Hepatocyte (in vitro differentiated cells): ENCODE measurements at regions not wholly inside any gene's neighbourhood (a gene's known extent, or its start where the extent isn't known, plus 50 kb on each side); places are given as distances from the start of the nearest gene placed in this dataset.

Experiments
- DNase-seq: peaks from one replicate; pipeline ENCODE4 v3.0.0-alpha.2; 2016; ENCODE audit warnings: low spot score
- H2AFZ ChIP-seq: fragments of 200-600 bp; sonication (generic); 2 replicates; pipeline ENCODE4 v1.6.0; 2016; ENCODE audit warnings: antibody characterized with exemption, mild to moderate bottlenecking
- H3K27ac ChIP-seq: fragments of 200-600 bp; sonication (generic); 2 replicates; pipeline ENCODE4 v1.5.1; 2016; ENCODE audit warnings: mild to moderate bottlenecking
- H3K27me3 ChIP-seq: fragments of 200-600 bp; sonication (generic); 2 replicates; pipeline ENCODE4 v1.6.1; 2016
- H3K36me3 ChIP-seq: fragments of 200-600 bp; sonication (generic); replicated peaks from 2 replicates; pipeline ENCODE4 v1.5.1; 2016; ENCODE audit warnings: low read depth; ENCODE audit not compliant: insufficient read depth
- H3K4me1 ChIP-seq: fragments of 200-600 bp; sonication (generic); 2 replicates; pipeline ENCODE4 v1.5.1; 2016; ENCODE audit warnings: mild to moderate bottlenecking, moderate library complexity; ENCODE audit not compliant: insufficient read depth
- H3K4me2 ChIP-seq: fragments of 200-600 bp; sonication (generic); 2 replicates; pipeline ENCODE4 v1.6.0; 2016
- H3K4me3 ChIP-seq: fragments of 200-600 bp; sonication (generic); 2 replicates; pipeline ENCODE4 v1.5.1; 2016; ENCODE audit warnings: mild to moderate bottlenecking
- H3K79me2 ChIP-seq: fragments of 200-600 bp; sonication (generic); 2 replicates; pipeline ENCODE4 v1.6.0; 2017; ENCODE audit warnings: mild to moderate bottlenecking
- H3K9me2 ChIP-seq: fragments of 200-600 bp; sonication (generic); replicated peaks from 2 replicates; pipeline ENCODE4 v1.6.0; 2017; ENCODE audit warnings: mild to moderate bottlenecking; ENCODE audit not compliant: insufficient read depth
- H3K9me3 ChIP-seq: fragments of 200-600 bp; sonication (generic); 2 replicates; pipeline ENCODE4 v1.5.1; 2016; ENCODE audit warnings: low read depth, mild to moderate bottlenecking
- H4K20me1 ChIP-seq: fragments of 200-600 bp; sonication (generic); 2 replicates; pipeline ENCODE4 v1.6.0; 2016; ENCODE audit warnings: mild to moderate bottlenecking; ENCODE audit not compliant: insufficient read depth, poor library complexity, severe bottlenecking
- EZH2 ChIP-seq: fragments of 200-600 bp; sonication (generic); IDR thresholded peaks from 2 replicates; pipeline ENCODE4 v1.6.1; 2016; ENCODE audit warnings: antibody characterized with exemption, mild to moderate bottlenecking, borderline replicate concordance
- EZH2phosphoT487 ChIP-seq: fragments of 200-600 bp; sonication (generic); IDR thresholded peaks from one replicate; pipeline ENCODE4 v1.6.1; 2018; ENCODE audit warnings: antibody characterized with exemption, mild to moderate bottlenecking, low read depth, moderate library complexity; ENCODE audit not compliant: unreplicated experiment, severe bottlenecking
- WGBS: methylation state at CpG from one replicate; pipeline ENCODE4 v1.1.6; 2016; ENCODE audit warnings: low lambda C conversion rate; ENCODE audit errors: missing lambda C conversion rate; 5-methylcytosine and 5-hydroxymethylcytosine counted together
- TF ChIP-seq, protein P1 (sequence below): fragments of 200-600 bp; sonication (generic); IDR thresholded peaks from 2 replicates; pipeline ENCODE4 v1.5.1; 2016; ENCODE audit warnings: antibody characterized with exemption, mild to moderate bottlenecking; ENCODE audit not compliant: poor library complexity

- Histone ChIP-seq H3K4me3 (no peak overlapping the region), H3K4me1 (peaks cover 39% of the 10 kb centered on the region), H3K27ac (peak overlapping the region; percentile 20), H3K9me2 (no peaks in the 10 kb centered on the region), H3K27me3 (no peaks in the 10 kb centered on the region), H3K9me3 (no peaks in the 10 kb centered on the region), H3K79me2 (no peaks in the 10 kb centered on the region), H2AFZ (no peak overlapping the region), H4K20me1 (no peaks in the 10 kb centered on the region), H3K36me3 (no peaks in the 10 kb centered on the region), H3K4me2 (no peak overlapping the region)
- DNase-seq, result no peak
- 84% methylated on average over 13 of the region's 13 CpGs for WGBS
- TF ChIP-seq, protein P1, sequence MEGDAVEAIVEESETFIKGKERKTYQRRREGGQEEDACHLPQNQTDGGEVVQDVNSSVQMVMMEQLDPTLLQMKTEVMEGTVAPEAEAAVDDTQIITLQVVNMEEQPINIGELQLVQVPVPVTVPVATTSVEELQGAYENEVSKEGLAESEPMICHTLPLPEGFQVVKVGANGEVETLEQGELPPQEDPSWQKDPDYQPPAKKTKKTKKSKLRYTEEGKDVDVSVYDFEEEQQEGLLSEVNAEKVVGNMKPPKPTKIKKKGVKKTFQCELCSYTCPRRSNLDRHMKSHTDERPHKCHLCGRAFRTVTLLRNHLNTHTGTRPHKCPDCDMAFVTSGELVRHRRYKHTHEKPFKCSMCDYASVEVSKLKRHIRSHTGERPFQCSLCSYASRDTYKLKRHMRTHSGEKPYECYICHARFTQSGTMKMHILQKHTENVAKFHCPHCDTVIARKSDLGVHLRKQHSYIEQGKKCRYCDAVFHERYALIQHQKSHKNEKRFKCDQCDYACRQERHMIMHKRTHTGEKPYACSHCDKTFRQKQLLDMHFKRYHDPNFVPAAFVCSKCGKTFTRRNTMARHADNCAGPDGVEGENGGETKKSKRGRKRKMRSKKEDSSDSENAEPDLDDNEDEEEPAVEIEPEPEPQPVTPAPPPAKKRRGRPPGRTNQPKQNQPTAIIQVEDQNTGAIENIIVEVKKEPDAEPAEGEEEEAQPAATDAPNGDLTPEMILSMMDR, result no peak
- TF ChIP-seq EZH2phosphoT487, result no peak
- TF ChIP-seq EZH2, result no peak
Measured at GRCh38 chr13:44219577-44220548, 153.8 kb upstream of the SERP2 start.

- H3K27ac ChIP-seq, result no peak overlapping the region
- H3K79me2 ChIP-seq, result no peaks in the 10 kb centered on the region
- DNase-seq, result no peak
- 77% methylated on average over 3 of the region's 3 CpGs for WGBS
- no peaks in the 10 kb centered on the region for H3K36me3 ChIP-seq
- H3K27me3 ChIP-seq, result no peaks in the 10 kb centered on the region
- no peak for TF ChIP-seq EZH2phosphoT487
- no peak for TF ChIP-seq EZH2
- H3K4me3 ChIP-seq, result no peak overlapping the region
- H3K4me2 ChIP-seq, result no peak overlapping the region
- H4K20me1 ChIP-seq, result no peaks in the 10 kb centered on the region
- H3K4me1 ChIP-seq, result peaks cover 39% of the 10 kb centered on the region
- H3K9me3 ChIP-seq, result no peaks in the 10 kb centered on the region
- H2AFZ ChIP-seq, result no peak overlapping the region
- H3K9me2 ChIP-seq, result no peaks in the 10 kb centered on the region
Measured at GRCh38 chr13:44220948-44221347, 152.7 kb upstream of the SERP2 start.

- WGBS, result 53% methylated on average over 4 of the region's 4 CpGs
- Histone ChIP-seq H3K4me1 (peaks cover 39% of the 10 kb centered on the region), H3K36me3 (no peaks in the 10 kb centered on the region), H3K9me2 (no peaks in the 10 kb centered on the region), H3K27ac (peak overlapping the region; percentile 36), H3K4me2 (no peak overlapping the region), H4K20me1 (no peaks in the 10 kb centered on the region), H3K27me3 (no peaks in the 10 kb centered on the region), H3K9me3 (no peaks in the 10 kb centered on the region), H3K4me3 (no peak overlapping the region), H2AFZ (no peak overlapping the region), H3K79me2 (no peaks in the 10 kb centered on the region)
- TF ChIP-seq EZH2 (no peak), EZH2phosphoT487 (no peak)
- TF ChIP-seq, protein P1, result no peak
- DNase-seq, result no peak
Measured at GRCh38 chr13:44221657-44222056, 152.0 kb upstream of the SERP2 start.

- no peak for DNase-seq
- Histone ChIP-seq H2AFZ (no peak overlapping the region), H3K27me3 (no peaks in the 10 kb centered on the region), H3K4me3 (no peak overlapping the region), H3K79me2 (no peaks in the 10 kb centered on the region), H3K9me2 (no peaks in the 10 kb centered on the region), H3K4me1 (peaks cover 28% of the 10 kb centered on the region), H3K9me3 (no peaks in the 10 kb centered on the region), H3K27ac (peak overlapping the region; percentile 58), H4K20me1 (no peaks in the 10 kb centered on the region), H3K36me3 (no peaks in the 10 kb centered on the region), H3K4me2 (no peak overlapping the region)
- no peak for TF ChIP-seq EZH2phosphoT487
- TF ChIP-seq, protein P1, result no peak
- no peak for TF ChIP-seq EZH2
- WGBS, result 11% methylated on average over 2 of the region's 2 CpGs
Measured at GRCh38 chr13:44223770-44224444, 149.7 kb upstream of the SERP2 start.
